HG02759 (cell line): ENCODE measurements at regions not wholly inside any gene's neighbourhood (a gene's known extent, or its start where the extent isn't known, plus 50 kb on each side); places are given as distances from the start of the nearest gene placed in this dataset.
"Not testable (repeated sequence)": the region's sequence is repeated elsewhere in the genome, so short reads cannot be mapped to it uniquely, and the experiment has no call there.

Experiments used
- ATAC-seq: cut with Tn5 transposase; IDR thresholded peaks from one replicate; pipeline ENCODE4 v1.9.1; 2021; ENCODE audit warnings: mild to moderate bottlenecking, moderate library complexity; ENCODE audit not compliant: unreplicated experiment

- ATAC-seq: not testable (repeated sequence)
These were observed 80.1 kb upstream of the TMEM170B start for GRCh38 chr6:11457422-11457821.

GRCh38 chr6:11452106-11452505 lies 85.4 kb upstream of the TMEM170B start:
- ATAC-seq: not testable (repeated sequence)

GRCh38 chr6:11450037-11450436 lies 87.5 kb upstream of the TMEM170B start:
- no peak for ATAC-seq

- no peak for ATAC-seq
These were observed 88.1 kb upstream of the TMEM170B start for GRCh38 chr6:11449408-11449807.

- no peak for ATAC-seq
These were observed 89.5 kb upstream of the TMEM170B start for GRCh38 chr6:11448038-11448437.

GRCh38 chr6:11447265-11447664 lies 90.3 kb upstream of the TMEM170B start:
- ATAC-seq: no peak

- no peak for ATAC-seq
These were observed 92.4 kb upstream of the TMEM170B start for GRCh38 chr6:11445146-11445545.

GRCh38 chr6:11443125-11443524 lies 94.4 kb upstream of the TMEM170B start:
- not testable (repeated sequence) for ATAC-seq

- no peak for ATAC-seq
These were observed 95.1 kb upstream of the TMEM170B start for GRCh38 chr6:11442495-11442894.

GRCh38 chr6:11439876-11440275 lies 97.7 kb upstream of the TMEM170B start:
- ATAC-seq: no peak

GRCh38 chr6:11439017-11439420 lies 98.5 kb upstream of the TMEM170B start:
- no peak for ATAC-seq

- no peak for ATAC-seq
These were observed 99.6 kb upstream of the TMEM170B start for GRCh38 chr6:11437824-11438459.

- ATAC-seq: no peak
These were observed 100.9 kb upstream of the TMEM170B start for GRCh38 chr6:11436508-11437096.

- no peak for ATAC-seq
These were observed 102.8 kb upstream of the TMEM170B start for GRCh38 chr6:11434565-11435326.

- ATAC-seq: no peak
These were observed 103.7 kb upstream of the TMEM170B start for GRCh38 chr6:11433860-11434259.

GRCh38 chr6:11432713-11433450 lies 104.7 kb upstream of the TMEM170B start:
- no peak for ATAC-seq

GRCh38 chr6:11432091-11432490 lies 105.5 kb upstream of the TMEM170B start:
- no peak for ATAC-seq

GRCh38 chr6:11431455-11431937 lies 106.1 kb upstream of the TMEM170B start:
- no peak for ATAC-seq

- ATAC-seq: no peak
These were observed 107.5 kb upstream of the TMEM170B start for GRCh38 chr6:11430036-11430435.

- no peak for ATAC-seq
These were observed 108.0 kb upstream of the TMEM170B start for GRCh38 chr6:11429577-11429976.

GRCh38 chr6:11428895-11429294 lies 108.7 kb upstream of the TMEM170B start:
- peak; percentile 67 for ATAC-seq
